HepG2 (cell line): ENCODE measurements at regions not wholly inside any gene's neighbourhood (a gene's known extent, or its start where the extent isn't known, plus 50 kb on each side); places are given as distances from the start of the nearest gene placed in this dataset.

Experiments
- ARNT ChIP-seq: fragments of 450-650 bp; IDR thresholded peaks from 2 replicates; pipeline ENCODE4 v1.6.1; 2017
- DNMT3B ChIP-seq: conservative IDR thresholded peaks from 2 replicates; pipeline ENCODE4 v1.6.1; 2016; ENCODE audit warnings: missing biosample characterization, control low read depth
- KLF13 ChIP-seq: sonication (generic); formaldehyde crosslinking; IDR thresholded peaks from 2 replicates; pipeline ENCODE4 v1.4.0; 2020; ENCODE audit warnings: mild to moderate bottlenecking, missing genetic modification reagents
- MAFG ChIP-seq: sonication (generic); formaldehyde crosslinking; IDR thresholded peaks from 2 replicates; pipeline ENCODE4 v1.5.1; 2020; ENCODE audit warnings: mild to moderate bottlenecking, missing genetic modification reagents
- NFAT5 ChIP-seq: sonication (generic); formaldehyde crosslinking; IDR thresholded peaks from 2 replicates; pipeline ENCODE4 v1.4.0; 2020; ENCODE audit warnings: missing genetic modification reagents
- SYNCRIP ChIP-seq: fragments of 200-400 bp; formaldehyde crosslinking; IDR thresholded peaks from 2 replicates; pipeline ENCODE4 v1.6.1; 2018; ENCODE audit warnings: mild to moderate bottlenecking, low read depth, low read length; ENCODE audit not compliant: insufficient read depth
- TRIM24 ChIP-seq: sonication (generic); formaldehyde crosslinking; IDR thresholded peaks from 2 replicates; pipeline ENCODE4 v1.8.0; 2022; ENCODE audit warnings: mild to moderate bottlenecking, missing genetic modification reagents
- ZBTB38 ChIP-seq: sonication (generic); formaldehyde crosslinking; IDR thresholded peaks from 2 replicates; pipeline ENCODE4 v1.5.1; 2020; ENCODE audit warnings: mild to moderate bottlenecking, missing genetic modification reagents
- ZNF232 ChIP-seq: sonication (generic); formaldehyde crosslinking; IDR thresholded peaks from 2 replicates; pipeline ENCODE4 v1.4.0; 2020; ENCODE audit warnings: missing genetic modification reagents, borderline replicate concordance
- ZNF720 ChIP-seq: sonication (generic); formaldehyde crosslinking; IDR thresholded peaks from 2 replicates; pipeline ENCODE4 v1.4.0; 2020; ENCODE audit warnings: missing genetic modification reagents
- ZNF781 ChIP-seq: sonication (generic); formaldehyde crosslinking; IDR thresholded peaks from 2 replicates; pipeline ENCODE4 v1.5.1; 2020; ENCODE audit warnings: borderline replicate concordance, mild to moderate bottlenecking, missing genetic modification reagents; ENCODE audit errors: not compliant biosample characterization

- no peak for TF ChIP-seq NFAT5 (CRISPR knock-in tag)
- no peak for TF ChIP-seq ZBTB38
- TF ChIP-seq ZNF232 (CRISPR knock-in tag), result no peak
- no peak for TF ChIP-seq ZNF781 (CRISPR knock-in tag)
- TF ChIP-seq DNMT3B (CRISPR knock-in tag), result no peak
- no peak for TF ChIP-seq ZNF720 (CRISPR knock-in tag)
- TF ChIP-seq ARNT, result no peak
- no peak for TF ChIP-seq MAFG (CRISPR knock-in tag)
- TF ChIP-seq SYNCRIP, result no peak
- TF ChIP-seq TRIM24 (CRISPR knock-in tag), result no peak
- no peak for TF ChIP-seq KLF13 (CRISPR knock-in tag)
These were observed 897.9 kb upstream of the CNTNAP5 start (continued) for GRCh38 chr2:123127236-123127635.
